Fibroblast of the conjunctiva (primary cell): ENCODE measurements at regions not wholly inside any gene's neighbourhood (a gene's known extent, or its start where the extent isn't known, plus 50 kb on each side); places are given as distances from the start of the nearest gene placed in this dataset.
A peak's percentile ranks its signal among the peaks of the same experiment; 100 is the strongest.
"Not testable (repeated sequence)": the region's sequence is repeated elsewhere in the genome, so short reads cannot be mapped to it uniquely, and the experiment has no call there.

ENCODE experiments used
- DNase-seq: peaks from one replicate; pipeline ENCODE4 v3.0.0-alpha.2; 2010; ENCODE audit warnings: low read depth

GRCh38 chr14:82814339-82814738 is 1280.7 kb upstream of the SEL1L start:
- not testable (repeated sequence) for DNase-seq

DNA sequence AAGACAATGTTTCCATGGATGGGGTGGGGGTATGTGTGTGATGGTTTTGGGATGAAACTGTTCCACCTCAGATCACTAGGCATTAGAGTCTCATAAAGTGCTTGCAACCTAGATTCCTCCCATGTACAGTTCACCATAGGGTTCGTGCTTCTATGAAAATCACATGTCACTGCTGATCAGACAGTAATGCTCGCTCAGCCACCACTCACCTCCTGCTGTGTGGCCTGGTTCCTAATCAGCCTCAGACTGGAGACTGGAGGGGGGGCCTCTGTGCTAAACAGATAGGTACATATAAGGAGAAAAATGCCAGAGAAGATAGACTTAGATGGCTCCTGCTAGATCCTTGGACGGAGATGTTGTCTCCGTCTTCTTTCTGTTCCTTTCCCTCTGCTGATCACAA is 1296.9 kb upstream of the SEL1L start:
- no peak for DNase-seq

DNA sequence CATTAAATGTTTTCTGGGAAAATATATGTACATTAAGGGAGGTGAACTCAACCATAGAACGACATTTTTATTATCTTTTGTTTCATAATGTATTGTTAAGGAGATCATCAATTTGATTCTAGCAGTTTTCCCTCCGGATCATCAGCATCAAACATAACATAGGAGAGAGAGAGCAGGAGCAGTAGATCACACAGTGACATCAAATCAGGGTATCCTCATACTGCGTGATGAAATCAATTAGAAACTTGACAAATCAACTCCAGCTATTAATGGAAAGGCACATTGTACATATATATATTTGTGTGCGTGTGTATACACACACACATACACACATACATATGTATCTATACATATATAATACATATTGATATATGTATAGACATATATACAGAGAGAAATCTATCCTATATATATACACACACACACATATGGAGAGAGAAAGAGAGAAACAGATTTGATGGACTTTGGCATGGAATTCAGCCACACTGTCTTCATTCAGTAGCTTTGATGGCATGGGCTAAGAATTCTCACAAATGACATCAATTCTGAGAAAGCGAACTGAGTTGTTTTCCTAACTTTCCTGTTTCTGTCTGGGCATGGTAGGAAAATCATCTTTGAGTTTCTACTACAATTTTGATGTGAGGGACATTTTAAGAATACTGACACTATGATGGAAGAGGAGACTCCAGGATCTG is 1302.8 kb upstream of the SEL1L start:
- DNase-seq: no peak

GRCh38 chr14:82837611-82838140 is 1304.0 kb upstream of the SEL1L start:
- no peak for DNase-seq

- no peak for DNase-seq
These were observed 1316.9 kb upstream of the SEL1L start for GRCh38 chr14:82850576-82850975.

DNA sequence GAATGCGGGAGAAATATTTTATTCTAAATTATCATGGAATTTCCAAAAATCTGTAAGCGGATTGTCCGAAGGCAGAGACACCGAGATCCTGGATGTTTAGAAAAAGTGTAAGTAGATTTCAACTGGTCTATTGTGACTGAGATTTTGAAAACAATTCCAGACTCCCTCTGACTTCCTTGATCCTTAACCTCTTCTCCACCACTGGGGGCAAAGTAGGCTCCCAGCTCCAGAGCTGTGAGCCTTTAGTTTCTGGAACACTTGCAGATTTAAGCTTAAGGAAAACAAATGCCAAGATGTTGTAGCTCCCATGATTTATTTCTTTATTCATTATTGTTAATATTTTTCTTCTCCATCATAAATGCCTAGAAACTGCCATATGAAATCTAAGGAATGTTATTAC is 1320.5 kb upstream of the SEL1L start:
- no peak for DNase-seq

DNA sequence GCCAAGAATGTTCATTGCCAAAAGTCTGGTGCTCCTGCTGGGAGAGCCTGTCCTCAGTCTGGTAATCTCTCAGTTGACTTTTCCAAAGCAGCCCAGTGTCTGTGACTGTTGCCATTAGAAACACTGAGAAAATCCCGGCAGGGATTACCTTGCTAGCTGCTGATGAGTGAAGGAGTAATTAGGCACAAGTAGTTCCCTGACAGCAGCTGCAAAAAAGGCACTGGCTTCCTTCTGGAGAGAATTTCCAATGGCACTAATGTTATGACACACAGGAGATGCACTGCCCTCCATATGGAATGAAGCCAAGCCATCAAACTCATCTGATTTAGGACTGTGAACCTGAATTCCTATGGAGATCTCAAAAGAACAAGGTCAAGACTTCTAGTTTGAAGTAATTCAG is 1321.2 kb upstream of the SEL1L start:
- DNase-seq: no peak

DNA sequence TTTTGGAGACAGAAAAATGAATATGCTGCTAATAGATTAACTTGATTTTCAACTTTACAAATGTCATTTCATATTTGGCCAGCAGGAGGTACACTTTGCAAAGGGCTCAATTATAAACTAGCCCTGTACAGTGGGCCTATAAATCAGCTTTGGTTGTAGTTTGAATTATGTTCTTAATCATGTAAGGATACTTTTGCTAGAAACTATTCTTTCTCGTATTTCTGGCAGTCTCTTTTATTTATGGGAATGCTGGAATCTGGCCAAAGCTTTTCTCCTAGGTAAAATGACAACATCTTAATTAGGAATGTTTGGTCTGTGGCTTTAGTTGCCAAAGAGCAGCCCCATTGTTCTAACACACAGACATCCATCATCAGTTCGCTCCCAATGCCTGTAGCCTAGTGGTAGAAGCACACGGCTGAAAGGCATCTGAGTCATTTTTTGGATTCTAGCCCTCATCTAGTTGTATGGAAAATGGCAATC is 1322.3 kb upstream of the SEL1L start:
- peak; percentile 23 for DNase-seq

- no peak for DNase-seq
These were observed 1327.7 kb upstream of the SEL1L start for GRCh38 chr14:82861313-82861712.

DNA sequence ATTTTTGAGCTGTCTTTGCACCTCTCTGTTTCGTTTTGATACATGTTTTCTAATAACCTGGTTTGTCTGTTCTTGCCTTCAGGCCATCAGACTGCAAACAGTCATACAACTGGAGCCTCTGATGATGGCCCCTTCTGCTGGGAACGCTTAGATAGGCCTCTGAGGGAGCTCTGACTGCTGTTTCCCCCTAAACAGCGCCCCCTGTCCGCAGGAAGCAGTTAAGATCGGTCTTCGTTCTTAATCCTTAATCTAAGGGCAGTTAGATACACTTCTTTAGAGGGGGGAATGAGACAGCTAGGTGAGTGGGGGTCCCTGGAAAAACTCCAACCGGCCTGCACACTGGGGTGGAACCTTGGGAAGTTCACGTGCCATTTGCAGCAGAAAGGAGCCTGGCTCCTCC is 1338.8 kb upstream of the SEL1L start:
- DNase-seq: no peak

GRCh38 chr14:82878951-82879350 is 1345.3 kb upstream of the SEL1L start:
- no peak for DNase-seq

DNA sequence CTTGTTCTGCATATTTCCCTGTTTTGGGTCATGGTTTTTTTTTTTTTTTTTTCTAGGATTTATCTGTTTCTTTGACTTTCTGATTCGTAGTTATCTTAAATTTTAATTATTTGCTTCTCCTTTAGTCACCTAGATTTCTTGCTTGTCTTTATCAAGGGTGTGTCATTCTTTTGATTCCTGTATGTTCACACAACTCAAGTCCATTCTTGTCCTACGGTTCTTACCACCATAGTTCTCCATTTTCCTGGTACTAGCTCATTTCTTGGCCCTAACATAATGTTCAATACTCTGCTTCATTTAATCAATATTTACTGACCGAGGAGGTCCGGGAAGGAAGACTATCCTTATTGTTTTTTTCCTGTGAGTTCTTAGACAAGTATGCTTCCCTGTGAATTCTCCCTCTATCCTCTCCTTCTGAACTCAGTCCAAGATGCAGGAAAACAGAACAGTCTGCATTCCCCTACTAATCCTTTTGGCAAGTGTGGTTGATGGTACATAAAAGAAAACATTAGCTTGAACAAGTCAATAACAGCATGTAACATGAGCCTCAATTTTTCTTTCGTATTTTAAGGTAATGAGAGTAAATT is 1346.4 kb upstream of the SEL1L start:
- no peak for DNase-seq

DNA sequence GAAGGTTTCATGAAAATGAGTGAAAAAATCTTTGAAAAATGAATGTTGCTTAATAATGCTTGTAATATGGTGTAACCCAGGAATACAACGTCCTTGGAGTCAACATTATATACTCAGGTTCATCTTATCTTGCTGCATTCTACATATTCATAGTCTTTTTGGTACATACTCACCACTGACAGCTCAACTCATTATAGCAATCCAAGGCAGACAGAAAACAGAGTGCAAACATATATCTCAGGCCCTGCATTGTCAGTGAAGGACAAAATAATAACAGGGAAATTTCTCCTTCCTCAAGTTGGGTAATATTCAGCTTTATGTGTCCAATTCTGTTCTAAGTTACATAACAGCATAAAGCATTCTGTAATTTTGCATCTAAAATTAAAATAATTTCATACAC is 1353.0 kb upstream of the SEL1L start:
- no peak for DNase-seq

GRCh38 chr14:82889701-82890100 is 1356.0 kb upstream of the SEL1L start:
- no peak for DNase-seq

DNA sequence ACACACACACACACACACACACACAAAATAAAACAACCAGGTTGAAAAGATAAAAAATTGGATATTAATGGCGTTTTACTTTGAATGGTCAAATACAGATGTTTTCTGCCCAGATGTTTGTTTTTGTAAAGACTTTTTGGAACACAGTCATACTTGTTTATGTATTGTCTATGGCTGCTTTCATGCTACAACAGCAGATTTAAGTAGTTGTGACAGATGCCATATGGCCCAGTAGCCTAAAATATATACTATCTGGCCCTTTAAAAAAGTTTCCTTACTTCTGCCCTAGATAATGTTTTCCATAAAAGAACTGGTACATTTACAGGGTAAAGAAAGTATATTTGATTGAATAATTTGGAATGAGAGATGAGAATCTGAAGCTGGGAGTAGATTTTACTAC is 1362.8 kb upstream of the SEL1L start:
- no peak for DNase-seq

GRCh38 chr14:82897469-82898308 is 1364.0 kb upstream of the SEL1L start:
- DNase-seq: no peak

- no peak for DNase-seq
These were observed 1372.1 kb upstream of the SEL1L start for GRCh38 chr14:82905762-82906161.

DNA sequence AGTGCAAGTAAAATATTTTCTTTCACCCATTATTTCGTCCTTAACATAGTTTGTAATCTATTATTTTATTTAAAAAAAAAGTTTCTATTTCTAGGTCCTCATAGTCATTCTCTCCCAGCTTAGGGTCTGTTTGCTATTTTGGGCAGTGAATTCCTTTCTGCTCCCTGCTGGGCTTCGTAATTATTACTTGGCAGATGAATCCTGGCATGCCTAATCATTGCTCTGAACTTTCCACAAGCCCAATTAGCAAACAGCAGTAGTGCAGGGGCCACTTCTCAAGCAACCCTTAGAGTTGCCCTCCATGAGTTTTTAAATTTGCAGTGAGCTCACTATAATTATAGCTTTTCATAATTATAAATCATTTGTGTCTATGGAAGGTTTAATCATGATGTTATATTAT is 1378.3 kb upstream of the SEL1L start:
- no peak for DNase-seq

GRCh38 chr14:82913396-82913795 is 1379.7 kb upstream of the SEL1L start:
- DNase-seq: no peak

GRCh38 chr14:82915381-82915780 is 1381.7 kb upstream of the SEL1L start:
- no peak for DNase-seq

DNA sequence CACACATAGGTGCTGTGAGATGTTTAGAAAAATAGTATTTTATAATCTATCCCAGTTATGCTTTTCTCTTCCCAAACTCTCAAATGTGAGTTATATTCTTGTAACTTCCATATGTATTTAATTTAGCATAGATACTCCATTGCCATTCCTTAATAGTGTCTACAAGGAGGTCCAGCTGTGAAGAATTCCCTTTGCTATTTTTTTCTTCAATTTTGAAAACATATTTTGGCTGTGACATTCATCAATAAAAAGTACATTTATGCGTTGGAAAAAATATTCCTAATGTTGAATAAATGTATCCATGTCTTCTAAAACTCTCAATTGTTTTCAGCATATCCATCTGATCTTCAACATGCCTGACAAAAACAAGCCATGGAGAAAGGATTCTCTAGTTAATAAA is 1402.0 kb upstream of the SEL1L start:
- DNase-seq: no peak

- no peak for DNase-seq
These were observed 1417.5 kb upstream of the SEL1L start for GRCh38 chr14:82951171-82951570.

DNA sequence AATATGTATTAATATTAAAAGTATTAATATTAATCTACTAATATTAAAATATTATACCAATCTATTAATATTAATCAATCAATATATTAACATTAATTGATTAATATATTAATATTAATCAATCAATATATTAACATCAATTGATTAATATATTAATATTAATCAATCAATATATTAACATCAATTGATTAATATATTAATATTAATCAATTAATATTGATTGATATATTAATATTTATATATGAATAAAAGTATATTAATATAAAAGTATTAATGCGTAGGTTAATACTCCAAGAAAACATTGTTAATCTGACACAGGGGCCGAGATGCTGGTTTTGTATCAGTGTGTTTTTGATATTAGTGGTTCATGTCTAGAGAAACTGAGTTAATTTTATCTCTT is 1430.1 kb upstream of the SEL1L start:
- DNase-seq: no peak
